ENCODE measurements at regions not wholly inside any gene's neighbourhood (a gene's known extent, or its start where the extent isn't known, plus 50 kb on each side); places are given as distances from the start of the nearest gene placed in this dataset.

DNA sequence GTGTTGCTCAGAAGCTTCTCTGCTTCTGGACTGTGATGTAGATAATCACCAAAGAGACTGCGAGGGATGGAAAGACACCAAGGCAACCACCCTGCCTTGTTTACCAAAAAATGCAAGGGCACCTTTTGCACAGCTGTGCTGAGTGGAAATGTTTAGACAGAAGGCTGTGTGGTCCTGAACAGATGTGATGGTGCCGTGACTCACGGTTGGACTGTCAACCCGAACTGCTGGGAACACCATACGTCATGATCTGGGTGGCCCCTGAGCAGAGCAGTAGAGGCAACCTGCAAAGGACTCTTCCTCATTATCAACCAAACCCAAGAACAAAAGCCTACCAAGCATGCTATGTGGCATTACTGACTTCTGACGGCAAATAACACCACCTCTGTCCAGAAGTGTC, 61.3 kb upstream of the LPP start:
- TF ChIP-seq, protein P1, sequence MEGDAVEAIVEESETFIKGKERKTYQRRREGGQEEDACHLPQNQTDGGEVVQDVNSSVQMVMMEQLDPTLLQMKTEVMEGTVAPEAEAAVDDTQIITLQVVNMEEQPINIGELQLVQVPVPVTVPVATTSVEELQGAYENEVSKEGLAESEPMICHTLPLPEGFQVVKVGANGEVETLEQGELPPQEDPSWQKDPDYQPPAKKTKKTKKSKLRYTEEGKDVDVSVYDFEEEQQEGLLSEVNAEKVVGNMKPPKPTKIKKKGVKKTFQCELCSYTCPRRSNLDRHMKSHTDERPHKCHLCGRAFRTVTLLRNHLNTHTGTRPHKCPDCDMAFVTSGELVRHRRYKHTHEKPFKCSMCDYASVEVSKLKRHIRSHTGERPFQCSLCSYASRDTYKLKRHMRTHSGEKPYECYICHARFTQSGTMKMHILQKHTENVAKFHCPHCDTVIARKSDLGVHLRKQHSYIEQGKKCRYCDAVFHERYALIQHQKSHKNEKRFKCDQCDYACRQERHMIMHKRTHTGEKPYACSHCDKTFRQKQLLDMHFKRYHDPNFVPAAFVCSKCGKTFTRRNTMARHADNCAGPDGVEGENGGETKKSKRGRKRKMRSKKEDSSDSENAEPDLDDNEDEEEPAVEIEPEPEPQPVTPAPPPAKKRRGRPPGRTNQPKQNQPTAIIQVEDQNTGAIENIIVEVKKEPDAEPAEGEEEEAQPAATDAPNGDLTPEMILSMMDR (conservative IDR thresholded peaks at IDR 0.05; ENCODE audit: low read length) = no peak
- TF ChIP-seq EZH2phosphoT487 (IDR thresholded peaks at IDR 0.05; ENCODE audit: borderline replicate concordance, low read depth, low read length) = no peak
